ENCODE measurements at regions not wholly inside any gene's neighbourhood (a gene's known extent, or its start where the extent isn't known, plus 50 kb on each side); places are given as distances from the start of the nearest gene placed in this dataset.

DNA sequence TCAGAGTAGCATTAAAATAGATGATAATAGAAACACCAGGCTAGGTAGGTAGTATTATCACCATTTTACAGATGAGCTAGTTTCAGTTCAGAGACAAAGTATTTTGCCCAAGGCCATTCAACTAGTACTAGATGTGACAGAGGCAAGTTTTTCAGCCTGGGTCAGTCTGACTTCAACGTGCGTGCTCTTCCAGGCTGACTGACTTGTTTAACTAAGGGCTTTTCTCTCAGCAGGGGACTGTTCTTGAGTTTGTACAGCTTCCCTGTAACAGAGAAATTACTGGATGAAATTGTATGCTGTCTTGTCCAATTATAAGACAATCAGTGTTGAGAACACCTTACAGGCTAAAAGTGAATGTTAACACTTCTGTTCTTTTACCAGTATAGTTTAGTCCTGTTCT lies 333.5 kb upstream of the MAN1A1 start (continued):
- no peak for TF ChIP-seq KAT2B (IDR thresholded peaks at IDR 0.05; ENCODE audit: borderline replicate concordance, low read depth, low read length)
- no peak for TF ChIP-seq POLR2AphosphoS5 (IDR thresholded peaks at IDR 0.05; ENCODE audit: low read depth, low read length)
- no peak for TF ChIP-seq ZNF777 (CRISPR knock-in tag; IDR thresholded peaks at IDR 0.05)
- TF ChIP-seq MYNN (CRISPR knock-in tag; IDR thresholded peaks at IDR 0.05; ENCODE audit: low read depth), result no peak

DNA sequence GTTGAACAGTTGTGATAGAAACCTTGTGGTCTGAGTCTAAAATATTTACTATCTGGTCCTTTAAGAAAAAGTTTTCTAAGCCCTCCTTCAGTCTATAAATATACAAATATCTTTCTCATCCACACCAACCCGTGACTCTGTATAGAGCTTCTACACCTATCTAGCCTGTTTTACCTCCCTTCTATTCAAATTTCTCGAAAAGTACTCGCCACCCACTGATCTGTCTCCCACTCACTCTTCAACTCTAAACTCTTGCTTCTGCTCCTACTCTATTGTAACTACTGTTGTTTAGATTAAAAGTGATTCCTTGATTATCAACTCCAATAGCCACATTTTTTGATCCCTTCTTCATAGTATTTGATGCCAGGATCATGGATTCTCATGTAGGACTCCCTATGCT lies 329.4 kb upstream of the MAN1A1 start:
- Histone ChIP-seq H3K4me3 (replicated peaks in 1 of 3; ENCODE audit: insufficient read depth in 1 of 3, low read depth in 2 of 3, low read length in 3 of 3) (no peak overlapping the region), H3K4me2 (ENCODE audit: low read depth, low read length) (no peak overlapping the region), H4K20me1 (ENCODE audit: insufficient read depth, low read length) (no peaks in the 10 kb centered on the region), H3K9me3 (ENCODE audit: low read length) (no peaks in the 10 kb centered on the region), H3K9ac (ENCODE audit: insufficient read depth, low read depth, low read length) (no peak overlapping the region), H3K27ac (ENCODE audit: extremely low read length, insufficient read depth, low read length) (no peak overlapping the region), H3K4me1 (ENCODE audit: insufficient read depth, low read length) (no peaks in the 10 kb centered on the region), H3K36me3 (replicated peaks in 1 of 2; ENCODE audit: control insufficient read depth in 1 of 2, insufficient read depth in 2 of 2, low read length in 2 of 2) (no peaks in the 10 kb centered on the region), H3K27me3 (ENCODE audit: control insufficient read depth in 1 of 2, insufficient read depth in 2 of 2, low read length in 2 of 2) (no peaks in the 10 kb centered on the region), H2AFZ (ENCODE audit: low read length) (no peak overlapping the region), H3K79me2 (ENCODE audit: insufficient read depth, low read length) (no peaks in the 10 kb centered on the region)
- ChIA-PET POLR2A (no interaction called here), CTCF (ENCODE audit: low intra/inter-chr PET ratio, low total read pairs) (no interaction called here)
- no peak for DNase-seq (ENCODE audit: low spot score)
- WGBS (ENCODE audit: low lambda C conversion rate), result 3% methylated on average over 3 of the region's 3 CpGs
- TF ChIP-seq GPN1 (CRISPR knock-in tag; IDR thresholded peaks at IDR 0.05; ENCODE audit: borderline replicate concordance) (no peak), XRCC5 (optimal IDR thresholded peaks at IDR 0.05; ENCODE audit: low read length) (no peak), ZNF326 (CRISPR knock-in tag; IDR thresholded peaks at IDR 0.05; ENCODE audit: borderline replicate concordance) (no peak), ZNF17 (CRISPR knock-in tag; IDR thresholded peaks at IDR 0.05) (no peak), ZNF20 (CRISPR knock-in tag; IDR thresholded peaks at IDR 0.05) (no peak), SNAPC2 (CRISPR knock-in tag; IDR thresholded peaks at IDR 0.05) (no peak), ETV6 (CRISPR knock-in tag; conservative IDR thresholded peaks at IDR 0.05) (no peak), YY1 (IDR thresholded peaks at IDR 0.05; ENCODE audit: insufficient read depth, insufficient replicate concordance, low read depth, low read length) (no peak), ZNF446 (CRISPR knock-in tag; IDR thresholded peaks at IDR 0.05) (no peak), ZBTB38 (CRISPR knock-in tag; IDR thresholded peaks at IDR 0.05) (no peak), ZBTB21 (CRISPR knock-in tag; IDR thresholded peaks at IDR 0.05) (no peak), NFYC (CRISPR knock-in tag; IDR thresholded peaks at IDR 0.05) (no peak), SP1 (IDR thresholded peaks at IDR 0.05) (no peak), SP1 (CRISPR knock-in tag; IDR thresholded peaks at IDR 0.05) (no peak), TSC22D2 (CRISPR knock-in tag; IDR thresholded peaks at IDR 0.05; ENCODE audit: borderline replicate concordance) (no peak), PITX1 (CRISPR knock-in tag; IDR thresholded peaks at IDR 0.05) (no peak), ATAD3A (CRISPR knock-in tag; IDR thresholded peaks at IDR 0.05) (no peak), ZNF263 (CRISPR knock-in tag; IDR thresholded peaks at IDR 0.05) (no peak)
- TF ChIP-seq, protein P1, sequence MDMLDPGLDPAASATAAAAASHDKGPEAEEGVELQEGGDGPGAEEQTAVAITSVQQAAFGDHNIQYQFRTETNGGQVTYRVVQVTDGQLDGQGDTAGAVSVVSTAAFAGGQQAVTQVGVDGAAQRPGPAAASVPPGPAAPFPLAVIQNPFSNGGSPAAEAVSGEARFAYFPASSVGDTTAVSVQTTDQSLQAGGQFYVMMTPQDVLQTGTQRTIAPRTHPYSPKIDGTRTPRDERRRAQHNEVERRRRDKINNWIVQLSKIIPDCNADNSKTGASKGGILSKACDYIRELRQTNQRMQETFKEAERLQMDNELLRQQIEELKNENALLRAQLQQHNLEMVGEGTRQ (IDR thresholded peaks at IDR 0.05; ENCODE audit: low read depth, low read length), result no peak
- TF ChIP-seq, protein P1 (CRISPR knock-in tag; IDR thresholded peaks at IDR 0.05; ENCODE audit: borderline replicate concordance), result no peak
- TF ChIP-seq, protein P2, sequence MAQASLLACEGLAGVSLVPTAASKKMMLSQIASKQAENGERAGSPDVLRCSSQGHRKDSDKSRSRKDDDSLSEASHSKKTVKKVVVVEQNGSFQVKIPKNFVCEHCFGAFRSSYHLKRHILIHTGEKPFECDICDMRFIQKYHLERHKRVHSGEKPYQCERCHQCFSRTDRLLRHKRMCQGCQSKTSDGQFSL (CRISPR knock-in tag; IDR thresholded peaks at IDR 0.05), result no peak
- TF ChIP-seq, protein P3, sequence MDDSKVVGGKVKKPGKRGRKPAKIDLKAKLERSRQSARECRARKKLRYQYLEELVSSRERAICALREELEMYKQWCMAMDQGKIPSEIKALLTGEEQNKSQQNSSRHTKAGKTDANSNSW (CRISPR knock-in tag; IDR thresholded peaks at IDR 0.05; ENCODE audit: borderline replicate concordance), result no peak
- FAIRE-seq, result no peak
- ATAC-seq, result no peak
- in situ Hi-C loops (cut with HindIII; ENCODE audit: extremely low pct_ligation_motif_present, low pct_unique_long_range_greater_than_20kb), result no loop called here
- no TSS peak for BruUV-seq (replicated peaks)
- intact Hi-C loops (cut with micrococcal nuclease; ENCODE audit: unreplicated experiment), result no loop called here
